OCI-LY7 (cell line): ENCODE measurements at regions not wholly inside any gene's neighbourhood (a gene's known extent, or its start where the extent isn't known, plus 50 kb on each side); places are given as distances from the start of the nearest gene placed in this dataset.
"Not testable (repeated sequence)": the region's sequence is repeated elsewhere in the genome, so short reads cannot be mapped to it uniquely, and the experiment has no call there.

Experiments used
- BruUV-seq: library from RNA; stranded (reverse); fragments of 400-500 nt; replicated peaks from 2 replicates; lab custom pipeline; 2021; lab: Mats Ljungman, UMichigan
- CTCF ChIA-PET: fragments of 300-600 bp; sonication (Branson Sonifier 250); formaldehyde crosslinking; loops from one replicate; lab custom pipeline; 2022; ENCODE audit warnings: antibody characterized with exemption; ENCODE audit not compliant: unreplicated experiment; lab: Charles Lee
- POLR2A ChIA-PET: fragments of 300-600 bp; sonication (Branson Sonifier 250); formaldehyde crosslinking; loops from one replicate; lab custom pipeline; 2022; ENCODE audit warnings: antibody characterized with exemption; lab: Charles Lee
- DNase-seq: peaks from one replicate; pipeline ENCODE4 v3.0.0-alpha.2; 2015; ENCODE audit warnings: low spot score
- H2AFZ ChIP-seq: fragments of 200-600 bp; sonication (generic), shearing (Covaris generic); 2 replicates; pipeline ENCODE4 v1.6.1; 2014; ENCODE audit warnings: mild to moderate bottlenecking, antibody characterized with exemption, low read length, moderate library complexity
- H3K27ac ChIP-seq: fragments of 200-600 bp; sonication (generic); 2 replicates; pipeline ENCODE4 v1.5.1; 2014; ENCODE audit warnings: mixed run types, low read depth, mild to moderate bottlenecking, moderate library complexity, low read length, inconsistent platforms; ENCODE audit not compliant: poor library complexity, severe bottlenecking
- H3K36me3 ChIP-seq: fragments of 200-600 bp; sonication (generic); 2 replicates; pipeline ENCODE4 v1.6.1; 2014; ENCODE audit warnings: mild to moderate bottlenecking, antibody characterized with exemption, low read length, moderate library complexity, mixed read lengths; ENCODE audit not compliant: insufficient read depth
- H3K4me1 ChIP-seq: fragments of 200-600 bp; sonication (generic); 2 replicates; pipeline ENCODE4 v1.5.1; 2014; ENCODE audit warnings: mild to moderate bottlenecking, low read length; ENCODE audit not compliant: insufficient read depth, poor library complexity, severe bottlenecking
- H3K4me2 ChIP-seq: fragments of 200-600 bp; sonication (generic); 2 replicates; pipeline ENCODE4 v1.6.1; 2014; ENCODE audit warnings: mild to moderate bottlenecking, low read length
- H3K4me3 ChIP-seq: fragments of 200-600 bp; sonication (generic); 2 replicates; pipeline ENCODE4 v1.5.1; 2014; ENCODE audit warnings: mild to moderate bottlenecking, low read depth, low read length; ENCODE audit not compliant: poor library complexity, severe bottlenecking
- H3K79me2 ChIP-seq: fragments of 200-600 bp; sonication (generic); 2 replicates; pipeline ENCODE4 v1.6.1; 2016; ENCODE audit warnings: low read depth, mild to moderate bottlenecking, low read length, moderate library complexity, mixed read lengths; ENCODE audit not compliant: insufficient read depth
- H3K9me2 ChIP-seq: fragments of 200-600 bp; sonication (generic); 2 replicates; pipeline ENCODE4 v1.6.1; 2016; ENCODE audit warnings: mild to moderate bottlenecking, low read length, mixed read lengths; ENCODE audit not compliant: insufficient read depth
- H3K9me3 ChIP-seq: fragments of 200-600 bp; sonication (generic); 2 replicates; pipeline ENCODE4 v1.6.1; 2014; ENCODE audit warnings: mild to moderate bottlenecking, mixed run types, low read length, mixed read lengths
- H4K20me1 ChIP-seq: fragments of 200-600 bp; sonication (generic); 2 replicates; pipeline ENCODE4 v1.6.1; 2014; ENCODE audit warnings: mild to moderate bottlenecking, antibody characterized with exemption, low read length, moderate library complexity, mixed read lengths; ENCODE audit not compliant: insufficient read depth
- CTCF ChIP-seq: fragments of 200-600 bp; sonication (generic); conservative IDR thresholded peaks from 2 replicates; pipeline ENCODE4 v1.5.1; 2014; ENCODE audit warnings: mild to moderate bottlenecking, antibody characterized with exemption, low read length, moderate library complexity, mixed read lengths
- EZH2phosphoT487 ChIP-seq: fragments of 200-600 bp; sonication (generic); IDR thresholded peaks from 2 replicates; pipeline ENCODE4 v1.6.1; 2018; ENCODE audit warnings: low read depth, borderline replicate concordance, mild to moderate bottlenecking, mixed run types, antibody characterized with exemption, low read length, moderate library complexity, mixed read lengths
- intact Hi-C: fragments of 100-400 bp; cut with micrococcal nuclease; formaldehyde crosslinking; loops from one replicate; pipeline ENCODE4 v1.10.0; 2022; ENCODE audit not compliant: unreplicated experiment

- Histone ChIP-seq H4K20me1 (no peaks in the 10 kb centered on the region), H3K36me3 (no peaks in the 10 kb centered on the region), H3K9me3 (no peaks in the 10 kb centered on the region), H3K9me2 (no peaks in the 10 kb centered on the region), H2AFZ (no peak overlapping the region), H3K27ac (no peak overlapping the region), H3K4me1 (no peaks in the 10 kb centered on the region), H3K4me2 (no peak overlapping the region), H3K4me3 (no peak overlapping the region), H3K79me2 (no peaks in the 10 kb centered on the region)
- no peak for DNase-seq
- CTCF ChIA-PET, result no interaction called here
- no peak for TF ChIP-seq CTCF
- TF ChIP-seq EZH2phosphoT487, result no peak
- no TSS peak for BruUV-seq
- intact Hi-C loops, result no loop called here
- POLR2A ChIA-PET, result no interaction called here
Measured at GRCh38 chr1:9466780-9467758, 72.2 kb upstream of the SLC25A33 start.

- POLR2A ChIA-PET, result interaction anchor here (0.7 kb wide), 1 partner anchor 214 kb away, joined by 7 read pairs; no protein-coding TSS in a partner anchor
- not testable (repeated sequence) for H3K9me3 ChIP-seq
Measured at GRCh38 chr1:9469882-9470281, 69.4 kb upstream of the SLC25A33 start.

GRCh38 chr1:9471679-9472078 lies 67.6 kb upstream of the SLC25A33 start:
- H3K9me3 ChIP-seq, result no peaks in the 10 kb centered on the region
- intact Hi-C loops, result no loop called here
- H3K4me3 ChIP-seq, result no peak overlapping the region
- CTCF ChIA-PET, result no interaction called here
- no peak for TF ChIP-seq EZH2phosphoT487
- TF ChIP-seq CTCF, result no peak
- H3K36me3 ChIP-seq, result no peaks in the 10 kb centered on the region
- no peaks in the 10 kb centered on the region for H3K79me2 ChIP-seq
- POLR2A ChIA-PET, result no interaction called here
- H2AFZ ChIP-seq, result no peak overlapping the region
- DNase-seq, result no peak
- no TSS peak for BruUV-seq
- no peaks in the 10 kb centered on the region for H3K4me1 ChIP-seq
- H3K4me2 ChIP-seq, result no peak overlapping the region
- H3K9me2 ChIP-seq, result no peaks in the 10 kb centered on the region
- H3K27ac ChIP-seq, result no peak overlapping the region
- H4K20me1 ChIP-seq, result no peaks in the 10 kb centered on the region

More at GRCh38 chr1:9469882-9470281, 69.4 kb upstream of the SLC25A33 start:
- H3K36me3 ChIP-seq, H3K4me3 ChIP-seq, H3K9me2 ChIP-seq, H4K20me1 ChIP-seq, H2AFZ ChIP-seq, CTCF ChIA-PET, H3K79me2 ChIP-seq, BruUV-seq, DNase-seq, H3K27ac ChIP-seq, H3K4me1 ChIP-seq, intact Hi-C loops, H3K4me2 ChIP-seq: not testable (repeated sequence)
